ENCODE measurements at regions not wholly inside any gene's neighbourhood (a gene's known extent, or its start where the extent isn't known, plus 50 kb on each side); places are given as distances from the start of the nearest gene placed in this dataset.
"Not testable (repeated sequence)": the region's sequence is repeated elsewhere in the genome, so short reads cannot be mapped to it uniquely, and the experiment has no call there.

DNA sequence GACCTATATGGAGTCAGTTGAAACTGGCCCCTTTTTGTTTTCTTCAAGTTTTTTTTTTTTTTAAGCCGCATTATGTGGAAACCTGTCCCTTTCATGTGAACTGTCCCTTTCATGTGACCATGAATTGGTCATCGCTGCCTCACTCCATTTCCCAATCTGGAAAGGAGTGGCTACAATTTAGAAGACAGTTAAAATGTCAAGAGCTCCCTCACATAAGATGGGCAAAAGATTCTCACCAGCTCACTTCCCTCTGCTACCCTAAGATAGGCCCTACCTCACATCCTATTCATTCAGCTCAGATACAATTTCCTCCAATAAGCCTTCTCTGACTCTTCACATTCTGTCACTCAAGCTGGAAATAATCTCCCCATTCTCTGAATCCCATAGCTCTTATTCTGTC, 111.3 kb upstream of the BCL6 start:
- no peak overlapping the region for H3K27ac ChIP-seq
- TF ChIP-seq CTCF (conservative IDR thresholded peaks at IDR 0.05) = no peak

DNA sequence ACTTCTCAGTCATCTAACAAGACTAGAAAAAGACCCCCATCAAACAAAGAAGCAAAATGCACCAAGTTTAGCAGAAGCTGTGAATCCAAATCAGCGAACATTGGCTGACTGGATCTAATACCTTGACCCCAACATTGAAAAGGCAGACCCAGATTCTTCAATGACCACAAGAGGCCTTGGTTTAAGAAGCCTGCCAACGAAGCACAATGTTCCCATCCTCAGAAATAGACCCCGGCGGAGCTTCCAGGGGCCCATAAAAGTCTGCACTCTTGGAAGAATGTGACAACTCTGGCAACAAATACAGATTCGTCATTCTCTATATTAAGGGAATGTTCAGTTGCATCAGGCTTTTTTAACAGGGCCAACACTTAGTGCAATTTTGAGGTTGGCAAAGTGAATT, 112.8 kb upstream of the BCL6 start:
- TF ChIP-seq CTCF (conservative IDR thresholded peaks at IDR 0.05) = no peak

DNA sequence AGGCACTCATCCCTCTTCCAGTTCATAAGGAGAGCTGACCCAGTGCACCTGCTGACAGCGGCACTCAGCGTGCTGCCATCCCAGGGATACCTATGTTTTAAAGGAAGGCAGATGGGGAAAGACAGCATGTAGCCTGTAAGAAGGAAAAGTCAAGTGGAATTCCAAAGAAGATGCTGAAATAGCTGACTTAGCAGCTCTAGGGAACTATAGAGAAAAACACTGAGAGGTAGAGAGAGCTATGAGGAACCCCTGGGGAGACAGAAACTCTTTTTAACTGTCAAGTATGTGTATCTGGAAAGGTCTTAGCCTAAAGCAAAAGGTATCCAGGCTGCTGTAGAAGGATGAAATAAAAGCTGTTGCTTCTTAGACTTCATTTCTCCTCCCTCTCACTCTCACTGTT, 113.4 kb upstream of the BCL6 start:
- no peak for TF ChIP-seq CTCF (conservative IDR thresholded peaks at IDR 0.05)
- H3K27ac ChIP-seq = no peak overlapping the region

More for the DNA sequence above, 112.8 kb upstream of the BCL6 start:
- H3K27ac ChIP-seq = no peak overlapping the region

DNA sequence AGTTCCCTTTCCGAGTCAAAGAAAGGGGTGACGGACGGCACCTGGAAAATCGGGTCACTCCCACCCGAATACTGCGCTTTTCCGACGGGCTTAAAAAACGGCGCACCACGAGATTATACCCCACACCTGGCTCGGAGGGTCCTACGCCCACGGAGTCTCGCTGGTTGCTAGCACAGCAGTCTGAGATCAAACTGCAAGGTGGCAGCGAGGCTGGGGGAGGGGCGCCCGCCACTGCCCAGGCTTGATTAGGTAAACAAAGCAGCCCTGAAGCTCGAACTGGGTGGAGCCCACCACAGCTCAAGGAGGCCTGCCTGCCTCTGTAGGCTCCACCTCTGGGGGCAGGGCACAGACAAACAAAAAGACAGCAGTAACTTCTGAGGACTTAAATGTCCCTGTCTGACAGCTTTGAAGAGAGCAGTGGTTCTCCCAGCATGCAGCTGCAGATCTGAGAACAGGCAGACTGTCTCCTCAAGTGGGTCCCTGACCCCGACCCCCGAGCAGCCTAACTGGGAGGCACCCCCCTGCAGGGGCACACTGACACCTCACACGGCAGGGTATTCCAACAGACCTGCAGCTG, 117.5 kb upstream of the BCL6 start:
- H3K27ac ChIP-seq = not testable (repeated sequence)

DNA sequence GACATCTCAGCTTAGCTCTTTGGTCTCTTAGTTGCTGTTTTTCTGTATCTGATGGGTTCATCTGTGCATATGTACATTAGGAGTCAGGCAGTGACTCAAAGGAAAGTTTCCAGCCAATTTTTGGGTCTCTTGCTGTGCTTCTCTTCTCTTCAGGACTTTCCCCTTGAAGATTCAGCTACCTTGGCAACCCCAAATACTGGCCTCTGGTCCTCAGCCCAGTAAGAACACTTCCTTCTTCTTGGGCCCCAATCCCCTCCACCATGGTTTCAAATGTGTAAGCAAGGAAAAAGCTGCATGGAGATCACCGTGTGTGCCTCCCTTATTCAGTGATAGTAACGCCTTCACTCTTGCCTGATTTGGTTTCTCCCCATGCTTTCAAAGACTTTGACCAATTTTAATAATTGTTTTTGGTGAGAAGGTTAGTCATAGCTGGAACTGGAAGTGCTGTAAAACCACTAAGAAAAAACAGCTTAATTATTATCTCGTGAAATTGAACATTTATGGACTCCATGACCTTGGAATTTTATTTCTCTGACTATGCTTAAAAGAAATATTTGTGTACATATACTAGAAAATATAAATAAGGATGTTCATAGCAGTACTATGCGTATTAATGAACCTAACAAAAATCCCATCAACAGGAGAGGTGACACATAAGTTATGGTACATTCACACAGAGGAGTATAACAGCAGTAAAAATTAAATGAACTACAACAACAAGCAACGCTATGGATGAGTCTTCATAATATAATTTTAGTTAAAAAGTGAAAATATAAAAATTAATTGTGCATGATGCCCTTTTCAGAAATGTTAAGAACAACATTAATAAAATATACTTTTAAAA, 125.3 kb upstream of the BCL6 start:
- no peak for TF ChIP-seq CTCF (conservative IDR thresholded peaks at IDR 0.05)
- H3K27ac ChIP-seq = no peak overlapping the region

DNA sequence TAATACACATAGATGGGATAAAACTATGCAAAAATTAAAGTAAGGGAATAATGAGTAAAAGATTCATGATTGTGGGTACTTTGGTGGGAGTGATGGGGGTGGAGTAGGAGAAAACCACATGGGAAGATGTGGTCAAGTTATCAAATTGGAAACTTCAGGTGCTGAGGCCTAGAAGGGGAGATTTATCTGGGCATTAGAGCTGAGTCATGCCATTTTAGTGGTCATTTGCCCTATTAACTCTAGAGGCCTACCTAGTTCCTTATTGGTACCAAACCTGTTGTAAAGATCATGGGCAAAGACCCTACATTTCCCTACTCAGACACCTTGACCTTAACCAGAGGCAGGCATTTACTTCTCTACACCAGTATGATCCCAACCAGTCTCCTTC, 125.9 kb upstream of the BCL6 start:
- no peak overlapping the region for H3K27ac ChIP-seq
- no peak for TF ChIP-seq CTCF (conservative IDR thresholded peaks at IDR 0.05)

DNA sequence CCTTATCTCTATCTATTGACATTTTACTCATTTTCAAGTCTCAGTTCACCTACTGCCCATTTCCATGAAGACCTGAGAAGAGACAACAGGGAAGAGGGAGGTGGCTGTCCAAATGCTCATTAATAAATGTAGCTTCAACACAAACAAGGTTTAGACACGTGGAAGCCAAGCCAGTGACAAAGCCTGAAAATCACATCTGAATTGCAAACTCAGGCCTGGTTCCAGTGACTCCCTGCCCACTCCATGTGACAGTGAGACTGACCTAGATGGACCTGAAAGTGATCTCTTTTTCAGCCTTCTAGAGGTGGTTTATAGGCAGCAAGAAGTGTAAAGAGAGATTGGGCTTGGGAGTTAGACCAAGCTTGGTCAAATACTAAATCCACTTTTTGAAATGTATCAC, 126.6 kb upstream of the BCL6 start:
- TF ChIP-seq CTCF (conservative IDR thresholded peaks at IDR 0.05) = no peak
- H3K27ac ChIP-seq = no peak overlapping the region

DNA sequence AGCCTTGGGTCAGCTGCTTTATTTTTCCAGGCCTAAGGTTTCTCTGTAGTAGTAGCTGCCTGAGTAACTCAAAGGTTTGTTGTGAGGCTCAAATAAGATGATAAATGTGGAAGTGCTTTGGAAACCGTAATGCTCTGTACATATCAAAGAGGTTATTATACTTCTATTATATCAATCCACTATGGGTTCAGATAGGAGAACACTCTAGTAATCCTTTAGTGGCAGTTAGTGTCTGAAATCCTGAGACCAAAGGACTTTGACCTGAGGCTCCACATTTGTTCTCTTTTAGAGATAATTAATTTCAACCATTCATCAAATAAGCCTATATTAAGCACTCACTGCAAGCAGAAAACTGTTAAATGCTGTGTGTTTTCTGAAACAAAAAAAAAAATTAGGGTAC, 128.6 kb upstream of the BCL6 start:
- H3K27ac ChIP-seq = no peak overlapping the region
- no peak for TF ChIP-seq CTCF (conservative IDR thresholded peaks at IDR 0.05)

All from VCaP (cell line).